Hepatocyte (in vitro differentiated cells): ENCODE measurements at regions not wholly inside any gene's neighbourhood (a gene's known extent, or its start where the extent isn't known, plus 50 kb on each side); places are given as distances from the start of the nearest gene placed in this dataset.

Experiments
- CTCF ChIP-seq: fragments of 200-600 bp; sonication (generic); IDR thresholded peaks from 2 replicates; pipeline ENCODE4 v1.5.1; 2016; ENCODE audit warnings: antibody characterized with exemption, mild to moderate bottlenecking; ENCODE audit not compliant: poor library complexity
- EZH2 ChIP-seq: fragments of 200-600 bp; sonication (generic); IDR thresholded peaks from 2 replicates; pipeline ENCODE4 v1.6.1; 2016; ENCODE audit warnings: antibody characterized with exemption, mild to moderate bottlenecking, borderline replicate concordance
- EZH2phosphoT487 ChIP-seq: fragments of 200-600 bp; sonication (generic); IDR thresholded peaks from one replicate; pipeline ENCODE4 v1.6.1; 2018; ENCODE audit warnings: antibody characterized with exemption, mild to moderate bottlenecking, low read depth, moderate library complexity; ENCODE audit not compliant: unreplicated experiment, severe bottlenecking

- TF ChIP-seq CTCF, result no peak
- no peak for TF ChIP-seq EZH2
- no peak for TF ChIP-seq EZH2phosphoT487
Measured at GRCh38 chr2:180394305-180394704, 387.2 kb upstream of the CWC22 start.
